ENCODE measurements at regions not wholly inside any gene's neighbourhood (a gene's known extent, or its start where the extent isn't known, plus 50 kb on each side); places are given as distances from the start of the nearest gene placed in this dataset.

DNA sequence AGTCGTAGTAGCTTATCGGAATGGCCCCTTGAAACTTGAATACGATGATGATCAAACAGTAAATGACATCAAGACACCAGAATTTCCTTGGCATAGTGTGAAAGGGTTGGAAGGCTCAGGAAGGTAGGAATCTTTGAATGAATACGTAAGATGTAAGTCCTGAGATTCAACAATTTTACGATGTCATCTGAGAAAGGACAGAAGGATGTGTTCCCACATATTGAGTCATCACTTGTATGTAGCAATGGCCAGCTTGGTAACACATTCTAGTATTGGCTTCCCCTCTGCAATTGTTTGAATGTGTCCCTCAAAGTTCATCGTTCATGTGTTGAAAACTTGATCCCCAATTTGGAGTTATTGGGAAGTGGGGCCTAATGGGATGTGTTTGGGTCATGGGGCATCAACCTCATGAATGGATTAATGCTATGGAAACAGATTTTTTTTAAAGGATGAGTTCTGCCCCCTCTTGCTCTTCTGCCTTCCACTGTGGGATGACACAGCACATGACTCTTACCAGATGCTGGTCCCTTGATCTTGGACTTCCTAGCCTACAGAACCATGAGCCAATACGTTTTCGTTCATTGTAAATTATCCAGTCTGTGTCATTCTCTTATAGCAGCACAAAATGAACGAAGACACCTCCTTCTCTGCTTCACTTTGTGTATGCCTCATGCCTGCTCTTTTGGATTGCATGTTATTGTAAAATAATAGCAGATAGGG, 284.6 kb downstream of the BCAT1 start:
- TF ChIP-seq, protein P1, sequence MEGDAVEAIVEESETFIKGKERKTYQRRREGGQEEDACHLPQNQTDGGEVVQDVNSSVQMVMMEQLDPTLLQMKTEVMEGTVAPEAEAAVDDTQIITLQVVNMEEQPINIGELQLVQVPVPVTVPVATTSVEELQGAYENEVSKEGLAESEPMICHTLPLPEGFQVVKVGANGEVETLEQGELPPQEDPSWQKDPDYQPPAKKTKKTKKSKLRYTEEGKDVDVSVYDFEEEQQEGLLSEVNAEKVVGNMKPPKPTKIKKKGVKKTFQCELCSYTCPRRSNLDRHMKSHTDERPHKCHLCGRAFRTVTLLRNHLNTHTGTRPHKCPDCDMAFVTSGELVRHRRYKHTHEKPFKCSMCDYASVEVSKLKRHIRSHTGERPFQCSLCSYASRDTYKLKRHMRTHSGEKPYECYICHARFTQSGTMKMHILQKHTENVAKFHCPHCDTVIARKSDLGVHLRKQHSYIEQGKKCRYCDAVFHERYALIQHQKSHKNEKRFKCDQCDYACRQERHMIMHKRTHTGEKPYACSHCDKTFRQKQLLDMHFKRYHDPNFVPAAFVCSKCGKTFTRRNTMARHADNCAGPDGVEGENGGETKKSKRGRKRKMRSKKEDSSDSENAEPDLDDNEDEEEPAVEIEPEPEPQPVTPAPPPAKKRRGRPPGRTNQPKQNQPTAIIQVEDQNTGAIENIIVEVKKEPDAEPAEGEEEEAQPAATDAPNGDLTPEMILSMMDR (IDR thresholded peaks at IDR 0.05), result no peak
- TF ChIP-seq EZH2 (IDR thresholded peaks at IDR 0.05; ENCODE audit: borderline replicate concordance, insufficient read depth, low read depth, low read length, poor library complexity, severe bottlenecking), result no peak
